ENCODE measurements at regions not wholly inside any gene's neighbourhood (a gene's known extent, or its start where the extent isn't known, plus 50 kb on each side); places are given as distances from the start of the nearest gene placed in this dataset.

DNA sequence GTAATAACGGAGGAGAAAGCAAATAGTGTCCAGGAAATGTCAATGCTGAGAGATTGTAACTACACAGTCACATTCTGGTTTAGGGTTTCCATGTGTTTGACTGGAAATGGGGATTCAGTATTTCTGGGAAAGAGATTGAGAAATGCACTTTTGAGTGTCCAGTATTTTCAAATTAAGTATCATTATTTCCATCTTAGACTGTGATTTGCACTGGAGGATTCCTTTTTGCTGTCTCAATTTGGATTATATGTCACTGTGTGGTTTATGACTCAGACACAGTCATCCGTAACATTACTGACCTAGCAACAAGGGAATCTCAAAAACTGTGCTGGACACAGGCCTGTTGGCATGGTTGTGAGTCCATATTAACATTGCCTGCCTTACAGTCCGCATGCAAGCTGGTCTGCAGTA, 681.4 kb downstream of the CDH11 start:
- H3K4me3 ChIP-seq (ENCODE audit: low read length): no peak overlapping the region
- H3K36me3 ChIP-seq (ENCODE audit: insufficient read depth, low read length): no peaks in the 10 kb centered on the region
- H3K9ac ChIP-seq (ENCODE audit: low read length): no peak overlapping the region
- no peak overlapping the region for H2AFZ ChIP-seq (ENCODE audit: low read depth, low read length)
- H3F3A ChIP-seq (ENCODE audit: insufficient read depth, low read length, poor library complexity, severe bottlenecking): peaks cover 4% of the 10 kb centered on the region
- no peaks in the 10 kb centered on the region for H3K9me2 ChIP-seq (ENCODE audit: insufficient read depth, low read length)
- TF ChIP-seq EP300 (conservative IDR thresholded peaks at IDR 0.05; ENCODE audit: poor library complexity, severe bottlenecking): no peak
- no peak for TF ChIP-seq POLR2AphosphoS5 (IDR thresholded peaks at IDR 0.05)
- TF ChIP-seq RAD21 (conservative IDR thresholded peaks at IDR 0.05): no peak
- no peak for TF ChIP-seq TAF1 (IDR thresholded peaks at IDR 0.05; ENCODE audit: low read depth)
- no peak for TF ChIP-seq SMC3 (conservative IDR thresholded peaks at IDR 0.05; ENCODE audit: poor library complexity)
- TF ChIP-seq, protein P1, sequence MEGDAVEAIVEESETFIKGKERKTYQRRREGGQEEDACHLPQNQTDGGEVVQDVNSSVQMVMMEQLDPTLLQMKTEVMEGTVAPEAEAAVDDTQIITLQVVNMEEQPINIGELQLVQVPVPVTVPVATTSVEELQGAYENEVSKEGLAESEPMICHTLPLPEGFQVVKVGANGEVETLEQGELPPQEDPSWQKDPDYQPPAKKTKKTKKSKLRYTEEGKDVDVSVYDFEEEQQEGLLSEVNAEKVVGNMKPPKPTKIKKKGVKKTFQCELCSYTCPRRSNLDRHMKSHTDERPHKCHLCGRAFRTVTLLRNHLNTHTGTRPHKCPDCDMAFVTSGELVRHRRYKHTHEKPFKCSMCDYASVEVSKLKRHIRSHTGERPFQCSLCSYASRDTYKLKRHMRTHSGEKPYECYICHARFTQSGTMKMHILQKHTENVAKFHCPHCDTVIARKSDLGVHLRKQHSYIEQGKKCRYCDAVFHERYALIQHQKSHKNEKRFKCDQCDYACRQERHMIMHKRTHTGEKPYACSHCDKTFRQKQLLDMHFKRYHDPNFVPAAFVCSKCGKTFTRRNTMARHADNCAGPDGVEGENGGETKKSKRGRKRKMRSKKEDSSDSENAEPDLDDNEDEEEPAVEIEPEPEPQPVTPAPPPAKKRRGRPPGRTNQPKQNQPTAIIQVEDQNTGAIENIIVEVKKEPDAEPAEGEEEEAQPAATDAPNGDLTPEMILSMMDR (IDR thresholded peaks at IDR 0.05; ENCODE audit: poor library complexity, severe bottlenecking): no peak
- no peak for TF ChIP-seq MXI1 (conservative IDR thresholded peaks at IDR 0.05; ENCODE audit: poor library complexity, severe bottlenecking)
- no peak for TF ChIP-seq EZH2 (IDR thresholded peaks at IDR 0.05; ENCODE audit: borderline replicate concordance, insufficient read depth, low read length, poor library complexity, severe bottlenecking)
- TF ChIP-seq REST (IDR thresholded peaks at IDR 0.05; ENCODE audit: borderline replicate concordance): no peak
- H3K9me3 ChIP-seq (ENCODE audit: low read length): no peaks in the 10 kb centered on the region
- H3K79me2 ChIP-seq (replicated peaks; ENCODE audit: insufficient read depth, low read length): no peaks in the 10 kb centered on the region
- no peaks in the 10 kb centered on the region for H4K20me1 ChIP-seq (ENCODE audit: insufficient read depth)
- no peak overlapping the region for H3K4me2 ChIP-seq (ENCODE audit: low read length)
- H3K27ac ChIP-seq (ENCODE audit: low read length): no peak overlapping the region
- H3K27me3 ChIP-seq (ENCODE audit: insufficient read depth, low read depth, low read length): no peaks in the 10 kb centered on the region

DNA sequence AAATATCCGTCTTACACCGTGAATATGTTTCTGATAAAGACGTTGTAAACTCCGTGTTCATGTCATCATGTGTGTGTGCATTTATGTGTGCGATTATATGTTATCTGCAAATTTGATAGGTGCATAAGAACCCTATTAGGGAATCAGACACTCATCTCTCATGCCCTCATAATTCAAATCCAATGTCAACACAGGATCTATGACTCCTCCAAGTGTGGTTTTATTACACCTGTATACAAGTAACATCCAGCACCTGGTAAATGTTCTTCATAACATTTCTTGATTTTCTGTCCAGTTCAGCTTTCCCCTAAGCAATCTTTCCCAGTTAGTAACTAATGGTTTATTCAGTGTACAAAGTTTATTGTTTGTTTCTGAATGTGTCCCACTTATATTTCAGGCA, 681.9 kb downstream of the CDH11 start:
- Histone ChIP-seq H3K27me3 (ENCODE audit: insufficient read depth, low read depth, low read length) (no peaks in the 10 kb centered on the region), H3K36me3 (ENCODE audit: insufficient read depth, low read length) (no peaks in the 10 kb centered on the region), H3K9me3 (ENCODE audit: low read length) (no peaks in the 10 kb centered on the region), H3K27ac (ENCODE audit: low read length) (no peak overlapping the region), H4K20me1 (ENCODE audit: insufficient read depth) (no peaks in the 10 kb centered on the region), H3K4me3 (ENCODE audit: low read length) (no peak overlapping the region), H3K79me2 (replicated peaks; ENCODE audit: insufficient read depth, low read length) (no peaks in the 10 kb centered on the region), H2AFZ (ENCODE audit: low read depth, low read length) (no peak overlapping the region), H3K9ac (ENCODE audit: low read length) (no peak overlapping the region), H3F3A (ENCODE audit: insufficient read depth, low read length, poor library complexity, severe bottlenecking) (peaks cover 4% of the 10 kb centered on the region), H3K9me2 (ENCODE audit: insufficient read depth, low read length) (no peaks in the 10 kb centered on the region), H3K4me2 (ENCODE audit: low read length) (no peak overlapping the region)
- TF ChIP-seq EZH2 (IDR thresholded peaks at IDR 0.05; ENCODE audit: borderline replicate concordance, insufficient read depth, low read length, poor library complexity, severe bottlenecking) (no peak), TAF1 (IDR thresholded peaks at IDR 0.05; ENCODE audit: low read depth) (no peak), RAD21 (conservative IDR thresholded peaks at IDR 0.05) (no peak), SMC3 (conservative IDR thresholded peaks at IDR 0.05; ENCODE audit: poor library complexity) (no peak), POLR2AphosphoS5 (IDR thresholded peaks at IDR 0.05) (no peak), REST (IDR thresholded peaks at IDR 0.05; ENCODE audit: borderline replicate concordance) (no peak), EP300 (conservative IDR thresholded peaks at IDR 0.05; ENCODE audit: poor library complexity, severe bottlenecking) (no peak), MXI1 (conservative IDR thresholded peaks at IDR 0.05; ENCODE audit: poor library complexity, severe bottlenecking) (no peak)
- TF ChIP-seq, protein P1 (IDR thresholded peaks at IDR 0.05; ENCODE audit: poor library complexity, severe bottlenecking): no peak
